Stimulated activated CD8-positive, alpha-beta memory T cell treated with anti-CD3 and anti-CD28 coated beads, Interleukin-15, amount 100 ng/mL, for 48 hours (primary cell): ENCODE measurements at regions not wholly inside any gene's neighbourhood (a gene's known extent, or its start where the extent isn't known, plus 50 kb on each side); places are given as distances from the start of the nearest gene placed in this dataset.
"Not testable (repeated sequence)": the region's sequence is repeated elsewhere in the genome, so short reads cannot be mapped to it uniquely, and the experiment has no call there.

Experiments used
- DNase-seq, 2 donors: peaks; one replicate each; pipeline ENCODE4 v3.0.0-alpha.2; 2020; ENCODE audit warnings: low read depth in 2 of 2

GRCh38 chr21:14754682-14755081 is 208.6 kb upstream of the SAMSN1 start:
- no peak for DNase-seq

- DNase-seq, result no peak
Measured at GRCh38 chr21:14754259-14754604, 208.1 kb upstream of the SAMSN1 start.

GRCh38 chr21:14753466-14754258 is 207.5 kb upstream of the SAMSN1 start:
- DNase-seq, result no peak

- no peak for DNase-seq
Measured at GRCh38 chr21:14753069-14753465, 207.0 kb upstream of the SAMSN1 start.

GRCh38 chr21:14752345-14752909 is 206.3 kb upstream of the SAMSN1 start:
- no peak for DNase-seq

GRCh38 chr21:14751602-14752344 is 205.7 kb upstream of the SAMSN1 start:
- no peak for DNase-seq

GRCh38 chr21:14751011-14751410 is 204.9 kb upstream of the SAMSN1 start:
- DNase-seq, result no peak

GRCh38 chr21:14750041-14750440 is 203.9 kb upstream of the SAMSN1 start:
- no peak for DNase-seq

GRCh38 chr21:14748662-14749061 is 202.5 kb upstream of the SAMSN1 start:
- DNase-seq, result no peak

GRCh38 chr21:14744368-14744767 is 198.3 kb upstream of the SAMSN1 start:
- no peak for DNase-seq

- no peak for DNase-seq
Measured at GRCh38 chr21:14742119-14742518, 196.0 kb upstream of the SAMSN1 start.

GRCh38 chr21:14741256-14741655 is 195.1 kb upstream of the SAMSN1 start:
- DNase-seq, result no peak

GRCh38 chr21:14740692-14741091 is 194.6 kb upstream of the SAMSN1 start:
- no peak for DNase-seq

- DNase-seq, result no peak
Measured at GRCh38 chr21:14740116-14740515, 194.0 kb upstream of the SAMSN1 start.

- no peak for DNase-seq
Measured at GRCh38 chr21:14739590-14739989, 193.5 kb upstream of the SAMSN1 start.

GRCh38 chr21:14738576-14738975 is 192.5 kb upstream of the SAMSN1 start:
- DNase-seq, result not testable (repeated sequence)

- DNase-seq, result peak in 1 of 2 donors; percentile 6
Measured at GRCh38 chr21:14737922-14738321, 191.8 kb upstream of the SAMSN1 start.

- DNase-seq, result no peak
Measured at GRCh38 chr21:14737284-14737691, 191.2 kb upstream of the SAMSN1 start.

- DNase-seq, result no peak
Measured at GRCh38 chr21:14736672-14737071, 190.6 kb upstream of the SAMSN1 start.

- no peak for DNase-seq
Measured at GRCh38 chr21:14736162-14736561, 190.0 kb upstream of the SAMSN1 start.

GRCh38 chr21:14734833-14735232 is 188.7 kb upstream of the SAMSN1 start:
- no peak for DNase-seq

GRCh38 chr21:14734191-14734590 is 188.1 kb upstream of the SAMSN1 start:
- DNase-seq, result no peak

- no peak for DNase-seq
Measured at GRCh38 chr21:14725219-14725618, 179.1 kb upstream of the SAMSN1 start.
